Fibroblast of the conjunctiva (primary cell): ENCODE measurements at regions not wholly inside any gene's neighbourhood (a gene's known extent, or its start where the extent isn't known, plus 50 kb on each side); places are given as distances from the start of the nearest gene placed in this dataset.

Experiments used
- DNase-seq: peaks from one replicate; pipeline ENCODE4 v3.0.0-alpha.2; 2010; ENCODE audit warnings: low read depth

DNA sequence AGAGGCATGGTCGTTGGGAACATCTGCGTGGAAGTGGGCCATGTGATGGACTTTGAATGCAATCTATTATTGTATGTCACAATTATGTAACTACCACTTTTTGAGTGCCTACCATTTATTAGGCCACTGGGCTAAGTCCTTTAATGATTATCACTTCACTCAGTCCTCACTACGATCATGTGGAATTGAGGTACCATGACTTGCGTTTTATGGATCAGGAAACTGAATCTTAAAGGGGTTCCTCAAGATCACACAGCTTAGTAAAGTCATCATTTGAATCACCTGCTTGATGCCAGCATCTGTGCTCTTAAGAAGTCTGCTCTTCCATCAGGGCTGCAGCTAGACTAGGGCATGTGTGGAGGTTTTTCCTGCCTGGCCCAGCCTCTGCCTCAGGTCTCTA, 136.7 kb downstream of the DAD1 start:
- no peak for DNase-seq

DNA sequence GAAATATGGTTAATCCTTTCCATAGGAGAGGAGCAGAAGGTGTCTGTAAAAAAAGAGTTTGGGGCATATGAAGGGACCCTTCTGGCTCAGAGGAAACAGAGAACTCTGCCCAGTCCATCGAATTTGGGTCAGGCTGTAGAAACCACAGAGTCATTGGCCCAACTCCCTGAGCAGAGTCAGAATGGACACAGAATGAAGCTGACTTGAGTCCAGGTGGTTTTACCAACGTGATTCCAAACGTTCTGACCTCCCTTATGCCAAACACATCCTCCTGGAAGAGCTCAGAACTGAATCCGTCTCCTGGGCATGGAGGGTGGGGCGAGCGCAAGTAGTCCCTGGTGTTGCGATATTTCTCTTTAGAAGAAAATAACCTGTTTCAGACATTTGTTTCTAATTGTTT, 138.8 kb downstream of the DAD1 start:
- DNase-seq = no peak

DNA sequence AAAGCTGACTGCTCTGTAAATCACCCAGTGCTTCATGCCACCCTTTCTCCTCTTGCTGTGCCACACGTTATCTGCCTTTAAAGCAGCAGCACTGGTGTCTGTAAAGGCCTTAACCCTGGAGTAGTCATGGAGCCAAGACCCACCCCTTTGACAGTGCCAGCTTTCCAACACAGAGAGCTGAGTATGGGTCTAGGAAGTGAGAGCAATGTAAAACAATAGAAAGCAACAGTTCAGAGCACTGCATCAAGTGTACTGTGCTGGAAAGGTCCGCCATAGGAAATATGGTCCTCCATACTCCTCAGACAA, 139.5 kb downstream of the DAD1 start:
- DNase-seq = no peak

DNA sequence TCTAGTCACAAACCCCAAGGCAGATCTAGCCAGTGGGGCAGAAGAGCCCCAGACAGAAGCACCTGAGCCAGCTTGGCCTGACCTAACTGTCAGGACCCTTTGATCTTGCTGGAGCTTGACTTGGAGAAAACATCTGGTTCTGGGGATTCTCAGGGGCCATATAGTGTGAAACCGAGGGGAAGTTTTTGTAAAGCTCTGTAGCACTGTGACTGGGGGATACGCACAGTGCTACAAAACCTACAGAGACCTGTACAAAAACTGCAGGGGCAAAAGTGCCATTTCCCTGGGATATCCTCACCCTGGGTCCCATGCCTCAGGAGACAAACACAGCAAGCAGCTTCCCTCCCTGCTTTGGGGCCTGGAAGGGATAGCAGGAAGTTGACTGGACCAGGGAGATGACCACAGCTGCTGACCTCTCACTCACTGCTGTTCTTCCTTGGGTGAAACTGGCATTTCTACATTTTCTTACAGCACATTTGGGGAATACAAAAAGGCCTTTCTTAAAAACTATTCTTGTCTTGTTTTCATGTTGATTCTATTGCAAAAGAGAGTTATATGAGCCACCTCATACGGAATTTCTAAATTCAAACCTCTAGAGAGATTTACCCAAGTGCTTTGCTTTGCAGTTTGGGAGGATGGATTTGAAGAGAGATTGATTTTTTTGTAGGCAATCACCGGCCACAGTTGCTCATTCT, 140.0 kb downstream of the DAD1 start:
- DNase-seq = no peak

DNA sequence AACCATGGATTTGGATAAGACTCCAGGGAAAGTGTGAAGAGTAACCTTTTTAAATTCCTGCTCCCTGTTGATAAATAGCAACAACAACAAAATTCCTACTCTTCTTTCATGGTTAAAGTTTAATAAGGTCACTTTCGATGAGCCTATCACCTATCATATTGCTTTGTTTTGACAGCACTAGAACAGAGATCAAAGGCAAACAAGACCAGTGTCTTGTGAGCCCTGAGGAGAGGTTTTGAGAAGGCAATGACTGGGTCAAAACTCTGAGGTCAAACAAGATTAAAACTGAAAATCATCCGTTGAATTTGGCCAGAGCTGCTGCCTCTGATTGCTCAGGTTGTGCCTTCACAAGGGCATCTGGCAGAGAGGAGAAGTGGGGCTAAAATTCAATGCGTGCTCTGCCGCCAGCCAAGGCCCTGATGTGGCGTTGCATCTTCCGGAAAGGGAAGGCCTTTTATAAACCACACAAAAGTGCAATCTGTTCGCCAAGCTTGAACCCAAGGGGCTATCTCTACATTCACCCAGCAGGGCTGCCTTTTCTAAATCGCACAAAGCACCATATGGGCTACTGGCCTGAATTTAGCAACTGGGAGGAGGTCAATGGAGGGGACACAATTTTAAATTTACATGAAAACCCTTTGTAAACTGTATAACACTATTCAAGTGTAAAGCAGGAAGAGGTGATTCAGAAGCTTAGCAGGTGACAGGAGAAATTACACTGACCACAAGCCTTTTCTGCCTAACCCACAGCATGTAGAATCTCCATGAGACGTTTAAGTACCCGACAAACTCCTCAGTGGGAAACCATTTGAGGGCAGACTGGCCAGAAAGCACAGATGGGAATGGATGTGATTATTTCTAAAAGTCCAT, 140.8 kb downstream of the DAD1 start:
- no peak for DNase-seq

DNA sequence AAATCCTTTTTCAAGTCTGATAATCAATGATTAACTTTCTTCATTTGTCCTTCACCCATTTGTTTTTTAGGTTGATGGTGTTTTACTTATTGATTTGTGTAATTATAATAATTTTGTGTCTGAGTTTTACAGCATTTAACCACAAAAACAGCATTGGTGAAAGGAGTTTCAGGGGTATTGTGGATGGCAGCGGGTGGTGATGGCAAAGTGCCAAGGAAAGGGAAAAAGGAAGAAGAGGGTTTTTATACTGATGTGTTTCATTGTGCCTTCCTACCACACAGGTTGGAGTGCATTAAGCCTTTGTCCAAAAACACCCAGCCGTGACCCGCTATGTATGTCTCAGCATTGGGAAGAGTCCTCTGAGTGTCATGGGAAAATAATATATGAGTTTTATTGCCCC, 150.3 kb downstream of the DAD1 start:
- no peak for DNase-seq

DNA sequence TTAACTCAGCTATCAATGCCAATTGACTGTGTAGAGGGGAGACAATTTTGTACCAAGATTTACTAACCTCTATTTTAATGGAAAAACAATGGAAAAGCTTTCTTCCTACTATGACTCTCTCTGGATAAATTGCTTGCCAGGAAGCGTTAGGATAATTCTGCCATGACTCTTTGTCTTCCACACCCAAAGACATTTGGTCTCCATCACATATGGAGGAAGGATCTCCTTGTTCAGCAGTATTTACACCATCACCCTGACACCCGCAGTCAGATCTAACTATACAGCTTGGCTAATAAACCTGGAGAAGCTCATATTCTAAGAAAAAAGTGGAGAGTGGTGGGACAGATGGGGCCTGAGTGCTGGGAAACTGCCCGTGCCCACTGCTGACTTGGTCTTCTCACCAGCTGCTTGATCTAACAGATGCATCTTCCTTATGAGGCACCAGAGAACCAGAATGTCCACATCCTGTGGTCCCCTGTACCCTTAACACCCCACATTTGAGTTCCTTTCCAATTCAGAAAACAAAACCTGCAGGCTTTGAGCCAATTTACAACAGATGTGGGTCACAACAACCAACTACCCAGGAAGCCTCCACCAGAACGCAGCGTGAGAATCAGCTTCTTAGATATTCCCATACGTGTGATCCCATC, 154.0 kb downstream of the DAD1 start:
- no peak for DNase-seq

DNA sequence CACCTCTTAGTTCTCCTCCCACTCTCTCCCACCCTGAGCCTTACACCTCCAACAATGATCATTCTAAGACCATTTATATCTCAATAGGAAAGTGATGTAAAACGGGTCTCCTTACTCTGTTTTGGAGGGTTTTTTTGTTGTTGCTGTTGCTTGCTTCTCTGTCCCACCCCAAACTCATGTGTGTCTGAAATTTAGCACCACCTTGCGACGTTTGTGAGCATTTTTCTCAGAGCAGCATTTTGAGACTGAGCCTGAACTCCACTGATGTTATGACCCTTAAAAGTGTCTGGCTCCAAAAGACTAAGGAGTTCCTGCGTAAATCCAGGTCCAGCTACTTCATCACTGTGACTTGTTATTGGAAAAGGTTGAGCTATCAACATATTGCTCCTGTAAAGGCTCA, 155.0 kb downstream of the DAD1 start:
- no peak for DNase-seq

DNA sequence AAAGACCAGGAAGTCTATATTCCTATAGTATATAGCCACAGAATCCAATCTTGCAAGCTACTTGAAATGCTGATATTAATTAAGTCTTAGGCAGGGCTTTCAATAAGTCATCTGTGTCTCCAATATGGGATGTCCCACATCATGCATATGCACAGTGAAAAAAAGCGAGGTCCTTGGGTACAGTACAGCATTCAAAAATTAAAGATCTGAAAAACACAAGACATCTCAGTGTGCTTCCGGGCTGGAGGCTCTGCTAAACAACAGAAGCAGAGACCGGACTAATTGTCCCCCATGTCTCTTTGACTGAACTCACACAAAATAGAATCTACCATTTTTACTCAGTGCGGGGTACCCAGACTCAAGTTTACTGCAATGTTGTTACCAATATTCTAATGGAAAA, 156.0 kb downstream of the DAD1 start:
- DNase-seq = no peak

DNA sequence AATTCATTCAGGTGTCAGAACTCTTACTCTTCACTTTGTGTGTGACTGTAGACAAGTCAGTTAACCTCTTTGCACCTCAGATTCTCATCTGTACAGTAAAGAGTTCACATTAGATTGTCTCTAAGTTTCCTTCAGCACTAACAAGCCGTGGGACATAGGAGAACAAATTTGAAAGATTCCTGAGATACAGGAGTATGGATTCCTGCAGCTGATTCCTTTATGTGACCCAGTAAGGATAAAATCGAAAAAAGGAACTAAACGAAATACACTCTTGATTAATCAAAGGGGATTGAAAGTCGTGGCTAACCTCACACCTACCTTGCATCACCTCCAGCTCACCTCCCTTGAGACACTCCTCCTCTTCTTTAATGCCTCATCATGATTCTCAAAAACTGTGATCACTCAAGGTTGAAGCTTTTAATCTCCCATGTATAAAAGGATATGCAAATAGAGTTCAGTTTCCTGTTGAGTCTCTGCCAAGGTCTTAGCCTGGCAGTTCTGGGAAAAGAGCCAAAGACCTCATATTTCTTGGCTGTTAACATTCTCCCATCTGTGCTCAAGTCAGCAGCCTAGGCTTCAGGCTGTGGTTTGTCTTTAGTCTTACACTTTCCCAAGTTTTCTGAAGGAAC, 156.6 kb downstream of the DAD1 start:
- DNase-seq = peak; percentile 87

DNA sequence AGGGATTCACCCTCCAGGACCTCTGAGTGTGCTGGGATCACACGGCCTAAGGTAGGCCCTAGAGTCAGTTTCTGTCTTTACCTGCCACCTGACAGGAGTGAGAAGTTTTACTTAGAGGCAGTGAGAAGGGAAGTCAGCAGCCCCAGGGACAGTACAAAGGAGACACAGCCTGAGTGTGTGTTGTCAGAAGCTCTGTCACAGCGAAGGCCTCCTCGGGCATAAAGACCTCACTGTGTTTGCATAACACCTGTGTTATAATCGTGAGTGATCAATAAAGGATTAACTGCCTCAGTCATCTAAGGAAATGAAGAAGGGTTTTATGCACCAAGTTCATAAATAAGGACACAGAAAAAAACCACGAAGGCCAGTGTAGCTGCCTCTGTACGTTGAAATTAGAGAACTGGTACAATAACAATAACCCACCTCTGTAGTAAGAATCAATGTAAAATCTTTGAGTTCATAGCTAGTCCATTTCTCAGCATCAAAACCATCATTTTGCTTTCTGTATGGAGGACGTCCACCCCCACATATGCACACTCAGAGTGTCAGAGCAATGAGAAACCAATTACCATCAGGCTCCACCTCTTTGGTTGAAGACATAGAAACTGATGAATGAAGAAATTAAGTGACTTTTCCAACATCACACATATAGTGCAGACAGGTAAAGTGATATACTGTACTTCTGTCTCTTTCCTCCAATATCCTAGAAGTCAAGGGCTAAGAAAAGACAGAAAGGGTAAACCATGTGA, 159.3 kb downstream of the DAD1 start:
- DNase-seq = no peak

DNA sequence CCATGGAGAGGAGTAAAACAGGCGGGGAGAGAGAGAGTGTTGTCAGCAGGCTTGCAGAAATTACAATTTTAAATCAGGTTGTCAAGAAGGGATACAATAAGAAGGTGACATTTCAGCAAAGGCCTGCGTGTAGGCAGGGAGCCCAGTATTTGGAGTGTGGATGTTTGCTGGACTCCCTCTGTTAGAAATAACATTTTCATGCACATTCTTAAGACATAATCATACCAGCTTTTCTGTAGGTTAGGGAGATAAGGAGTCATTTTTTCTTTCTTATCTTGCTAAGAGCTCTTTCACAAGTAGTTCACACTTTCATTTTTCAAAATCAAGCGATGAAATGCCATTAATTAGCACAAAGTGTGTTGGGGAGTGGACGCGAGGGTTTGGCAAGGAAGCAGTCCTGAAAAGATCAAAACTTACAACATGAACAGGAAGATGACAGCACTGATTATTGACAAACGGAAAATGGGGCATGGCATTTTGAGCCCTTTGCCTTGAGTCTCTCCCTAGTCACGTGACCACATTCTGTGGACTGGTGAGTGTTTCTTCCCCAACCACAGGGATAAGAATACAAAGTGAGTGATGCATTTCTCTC, 160.2 kb downstream of the DAD1 start:
- DNase-seq = no peak

DNA sequence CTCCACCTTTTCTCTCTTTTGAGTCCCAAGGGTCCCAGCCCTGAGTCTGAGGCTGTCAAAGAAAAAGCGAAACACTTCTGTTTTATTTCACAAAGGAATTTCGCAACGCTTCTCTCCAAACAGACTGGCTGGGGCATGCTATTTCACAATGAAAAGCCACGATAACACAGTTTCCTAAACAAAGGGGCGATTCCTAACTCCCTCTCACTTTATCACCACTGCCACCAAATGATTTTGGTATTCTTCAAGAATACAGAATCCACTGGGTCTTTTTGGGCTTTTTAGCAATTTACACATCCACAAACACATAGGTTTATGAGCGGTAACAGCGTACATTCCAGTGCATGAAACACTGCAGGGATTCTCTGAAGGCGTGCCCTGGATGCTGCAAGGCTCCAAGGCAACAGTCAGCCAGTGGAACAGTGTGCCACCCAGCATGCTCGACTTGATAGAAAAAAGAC, 161.2 kb downstream of the DAD1 start:
- peak; percentile 29 for DNase-seq

DNA sequence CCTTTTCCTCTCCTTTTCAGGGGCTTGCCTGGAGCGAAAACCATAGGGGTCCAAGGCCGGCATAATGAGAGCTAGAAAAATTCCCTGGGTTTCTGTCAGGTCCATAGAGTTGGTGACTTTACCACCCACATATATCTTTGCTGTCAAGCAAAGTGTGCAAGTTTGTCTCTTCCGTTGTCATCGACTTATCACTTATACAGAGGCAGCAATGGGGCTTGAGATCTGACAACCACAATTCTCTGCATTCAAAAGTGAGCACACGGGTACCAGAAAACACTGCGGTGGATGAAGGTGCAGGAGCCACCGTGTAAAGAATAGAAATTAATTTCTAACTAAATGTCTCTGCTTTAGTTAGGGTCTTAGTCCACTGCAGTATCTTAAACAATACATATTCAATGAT, 162.3 kb downstream of the DAD1 start:
- DNase-seq = no peak

DNA sequence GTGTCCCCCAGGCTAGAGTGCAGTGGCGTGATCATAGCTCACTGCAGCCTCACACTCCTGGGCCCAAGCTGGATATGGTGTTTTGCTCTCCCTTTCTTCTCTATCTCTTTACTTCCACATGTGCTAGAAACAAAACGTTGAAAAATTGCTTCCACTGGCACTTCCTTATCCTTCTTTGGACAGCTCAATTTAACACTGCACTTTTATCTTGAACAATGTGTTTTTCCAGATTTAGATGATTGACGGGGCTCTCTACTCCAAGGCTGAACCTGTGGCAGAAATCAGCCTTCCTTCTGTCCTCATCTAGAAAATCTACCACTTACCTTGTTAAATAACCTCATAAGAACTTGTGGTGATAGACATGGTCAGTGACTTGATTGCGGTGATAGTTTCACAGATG, 165.1 kb downstream of the DAD1 start:
- no peak for DNase-seq

DNA sequence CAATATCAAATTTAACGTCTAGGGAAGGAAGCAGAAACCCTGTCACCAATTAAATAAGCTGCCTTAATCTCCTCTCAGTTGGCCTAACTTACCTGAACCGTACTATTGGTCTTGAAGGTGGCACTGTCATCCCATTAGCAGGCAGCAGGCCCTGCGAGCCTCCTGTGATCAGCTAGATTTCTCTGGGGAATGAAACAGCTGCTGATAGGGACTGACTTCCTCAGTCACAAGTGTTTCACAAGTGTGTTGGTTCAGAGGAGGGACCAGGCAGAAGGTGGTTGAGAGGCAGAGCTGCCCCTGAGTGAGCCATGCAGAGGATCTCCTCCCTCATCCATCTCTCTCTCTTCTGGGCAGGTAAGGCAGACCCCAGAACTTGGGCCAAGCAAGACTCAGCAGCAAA, 166.8 kb downstream of the DAD1 start:
- no peak for DNase-seq

DNA sequence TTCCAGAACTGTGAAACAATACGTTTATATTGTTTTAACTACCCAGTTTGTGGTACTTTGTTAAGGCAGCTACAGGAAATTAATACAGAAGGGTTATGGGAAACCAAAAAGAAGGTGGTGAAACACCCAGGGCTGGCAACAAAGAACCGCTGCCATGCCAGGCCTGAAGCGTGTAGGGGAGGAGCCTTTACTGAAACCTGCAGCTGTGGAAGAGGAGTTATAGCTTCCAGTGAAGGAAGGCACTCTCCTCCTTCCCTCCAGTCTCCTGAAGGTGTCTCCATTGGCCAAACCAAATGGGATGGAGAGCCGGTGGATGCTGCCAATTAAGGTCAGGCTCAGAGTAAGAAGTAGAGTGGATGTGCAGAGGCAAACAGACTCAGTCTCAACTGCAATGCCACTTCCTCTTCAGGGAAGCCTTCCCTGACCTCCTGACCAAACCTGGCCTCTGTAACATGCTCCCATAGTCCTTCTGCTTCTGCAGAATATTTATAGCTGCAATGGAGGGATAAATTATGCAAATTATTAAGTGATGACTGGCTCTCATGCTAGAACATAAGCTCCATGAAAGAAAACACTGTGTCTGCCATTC, 168.3 kb downstream of the DAD1 start:
- no peak for DNase-seq

DNA sequence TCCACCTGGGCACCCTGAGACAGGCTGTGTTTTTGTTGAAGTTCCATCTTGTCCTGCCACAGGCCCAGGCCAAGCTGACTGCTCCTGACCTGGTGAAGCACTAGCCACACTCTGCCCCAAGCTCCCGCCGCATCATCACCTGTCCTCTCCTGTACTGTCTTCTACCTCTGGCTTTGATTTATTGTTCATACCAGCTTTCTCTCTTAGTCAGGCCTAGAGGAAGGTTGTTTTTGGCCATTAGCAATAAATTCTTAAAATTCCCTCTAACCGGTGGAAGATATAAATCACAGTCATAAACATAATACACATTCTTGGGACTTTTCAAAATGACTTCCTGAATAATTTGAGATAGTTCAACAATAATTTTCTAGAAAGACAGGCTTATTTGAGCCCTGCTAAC, 169.4 kb downstream of the DAD1 start:
- no peak for DNase-seq

DNA sequence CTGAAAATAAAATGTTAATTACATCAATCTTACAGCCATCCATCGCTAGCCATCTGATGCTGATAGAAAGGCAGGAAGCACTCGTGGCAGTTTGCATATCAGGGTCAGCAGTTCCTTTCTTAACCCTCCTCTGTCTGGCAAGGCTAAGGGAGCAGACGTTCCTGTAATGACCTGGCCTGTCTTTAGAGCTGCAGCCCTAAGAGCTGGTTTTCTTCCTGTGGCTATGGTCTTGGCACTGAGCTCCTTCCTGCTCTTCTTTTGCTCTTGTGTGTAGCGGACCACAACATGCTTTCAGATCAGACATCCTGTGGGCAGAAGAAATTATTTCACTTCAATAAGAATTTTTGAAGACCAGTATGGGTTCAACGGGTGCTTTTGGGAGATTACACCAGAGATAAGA, 170.4 kb downstream of the DAD1 start:
- no peak for DNase-seq

DNA sequence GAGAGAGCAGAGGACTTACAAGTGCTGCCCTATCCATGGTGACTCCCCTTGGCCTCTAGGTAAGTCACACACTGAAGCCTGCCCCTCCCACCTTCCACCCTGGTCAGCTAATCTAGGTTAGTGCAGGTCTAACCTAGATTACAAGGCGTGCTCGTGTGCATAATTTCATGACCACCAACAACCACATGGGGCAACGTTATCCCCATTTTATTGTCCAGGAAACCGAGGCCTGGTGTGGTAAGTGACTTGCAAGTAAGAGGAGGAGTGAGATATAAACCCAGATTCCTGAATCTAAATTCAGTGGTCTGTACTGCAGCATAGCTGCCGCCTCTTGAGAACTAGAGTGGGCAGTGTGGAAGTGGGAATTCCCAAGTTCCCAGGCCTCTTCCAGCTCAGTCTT, 171.1 kb downstream of the DAD1 start:
- no peak for DNase-seq

DNA sequence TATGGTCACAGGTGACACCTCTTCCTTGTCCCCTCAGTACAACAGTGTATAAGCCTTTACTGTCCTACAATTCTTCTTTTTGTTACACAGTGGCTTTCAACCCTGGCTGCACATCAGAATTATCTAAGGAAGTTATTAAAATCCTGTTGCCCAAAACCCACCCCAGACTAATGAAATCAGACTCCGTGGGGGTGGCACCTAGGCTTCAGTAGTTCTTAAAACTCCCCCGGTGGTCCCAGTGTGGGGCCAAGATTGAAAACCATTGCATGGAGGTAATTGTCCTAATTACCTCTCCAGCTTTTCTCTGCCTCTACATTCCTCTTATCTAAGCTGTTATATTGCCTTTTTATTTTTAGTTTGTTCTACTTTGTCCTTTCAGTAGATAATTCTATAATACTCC, 172.8 kb downstream of the DAD1 start:
- no peak for DNase-seq
